Breast epithelium (tissue), 3 donors: ENCODE measurements at regions not wholly inside any gene's neighbourhood (a gene's known extent, or its start where the extent isn't known, plus 50 kb on each side); places are given as distances from the start of the nearest gene placed in this dataset.

ENCODE experiments used
- CTCF ChIP-seq, 3 donors: fragments of 450-650 bp; IDR thresholded peaks; one replicate each; pipeline ENCODE4 v1.5.1; 2016 to 2017; ENCODE audit warnings: antibody characterized with exemption in 3 of 3, mild to moderate bottlenecking in 3 of 3, moderate library complexity in 3 of 3
- POLR2A ChIP-seq: fragments of 450-650 bp; IDR thresholded peaks from one replicate; pipeline ENCODE4 v1.6.1; 2016; ENCODE audit warnings: antibody characterized with exemption, mild to moderate bottlenecking, moderate library complexity

- TF ChIP-seq POLR2A (no peak), CTCF (IDR thresholded peaks at IDR 0.05) (no peak)
Observed at GRCh38 chr9:2497666-2498400, 123.8 kb upstream of the VLDLR start.
